ENCODE measurements at regions not wholly inside any gene's neighbourhood (a gene's known extent, or its start where the extent isn't known, plus 50 kb on each side); places are given as distances from the start of the nearest gene placed in this dataset.
"Not testable (repeated sequence)": the region's sequence is repeated elsewhere in the genome, so short reads cannot be mapped to it uniquely, and the experiment has no call there.

DNA sequence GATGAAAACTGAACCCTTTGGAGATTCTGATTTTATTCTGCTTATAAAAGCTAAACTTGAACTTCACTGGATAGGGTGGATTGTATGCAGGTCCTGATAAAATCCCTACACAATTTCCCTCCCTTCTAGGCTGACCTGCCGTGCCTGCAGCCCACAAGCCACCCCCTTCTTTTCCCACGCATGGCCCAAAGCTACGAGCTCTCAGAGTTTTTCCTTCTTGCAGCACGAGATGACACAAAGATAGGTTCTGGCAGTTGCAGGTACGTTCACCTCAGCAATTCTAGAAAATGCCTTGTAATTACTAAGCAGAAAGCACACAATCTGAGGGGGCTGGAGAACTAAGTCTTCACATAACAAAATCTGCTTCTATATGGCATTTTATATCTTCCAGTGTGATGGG lies 110.6 kb upstream of the ATP8B1 start:
- no peak for DNase-seq

DNA sequence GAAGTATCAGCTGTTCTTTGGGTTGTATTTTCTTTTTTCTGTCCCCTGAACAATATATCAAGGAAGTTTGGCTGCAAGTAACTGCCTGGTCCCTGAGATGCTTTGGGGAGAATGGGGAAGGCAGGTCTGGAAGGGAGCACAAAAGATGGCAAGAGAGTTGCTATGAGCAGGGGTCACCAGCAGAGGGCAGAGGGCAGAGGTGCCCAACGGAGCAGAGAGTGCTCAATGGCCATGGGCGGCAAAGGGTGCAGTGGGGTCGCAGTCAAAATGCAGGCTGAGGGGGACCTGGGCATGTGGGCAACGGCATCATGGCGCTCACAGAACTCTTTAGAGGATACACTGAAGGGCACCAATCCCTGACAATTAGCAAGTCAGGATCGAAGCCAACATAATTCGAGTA lies 107.7 kb upstream of the ATP8B1 start:
- DNase-seq, result no peak

DNA sequence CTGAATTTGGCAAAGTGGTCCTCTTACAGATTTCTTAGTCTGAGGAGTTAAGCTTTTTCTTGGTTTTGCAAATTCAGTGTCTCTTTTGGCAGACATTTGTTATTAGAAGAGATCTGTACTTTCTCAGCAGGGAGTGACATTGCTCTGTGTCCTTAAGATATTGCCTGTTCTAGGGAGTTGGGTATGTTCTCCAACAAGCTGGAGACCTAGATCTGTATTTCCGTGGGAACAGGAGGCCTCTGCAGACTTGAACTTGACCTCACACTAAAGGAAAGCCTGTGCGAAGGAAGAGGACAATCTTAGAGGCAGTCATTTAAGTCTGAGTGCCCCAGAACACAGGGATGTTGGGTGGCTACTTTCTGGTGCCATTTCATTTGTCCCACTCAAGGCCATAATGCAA lies 107.0 kb upstream of the ATP8B1 start:
- DNase-seq, result no peak

DNA sequence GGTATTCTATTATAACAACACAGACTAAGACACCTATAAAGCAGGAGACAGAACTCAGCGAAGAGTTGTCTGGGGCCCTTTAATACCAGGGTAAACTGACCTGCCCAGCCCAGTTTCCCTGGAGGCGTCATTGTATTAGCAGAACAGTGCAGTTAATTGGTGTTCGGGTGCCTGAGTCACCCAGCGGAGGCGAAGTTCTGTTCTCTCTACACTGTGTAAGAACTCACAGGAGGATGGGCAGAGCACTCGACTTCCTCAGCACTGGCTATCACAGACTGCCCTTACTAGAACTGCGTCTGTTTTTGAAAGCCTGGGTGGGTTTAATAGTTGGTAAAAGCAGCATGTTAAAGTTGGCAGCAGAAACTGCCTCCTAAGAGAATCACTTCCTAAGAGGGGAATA lies 106.5 kb upstream of the ATP8B1 start:
- no peak for DNase-seq

DNA sequence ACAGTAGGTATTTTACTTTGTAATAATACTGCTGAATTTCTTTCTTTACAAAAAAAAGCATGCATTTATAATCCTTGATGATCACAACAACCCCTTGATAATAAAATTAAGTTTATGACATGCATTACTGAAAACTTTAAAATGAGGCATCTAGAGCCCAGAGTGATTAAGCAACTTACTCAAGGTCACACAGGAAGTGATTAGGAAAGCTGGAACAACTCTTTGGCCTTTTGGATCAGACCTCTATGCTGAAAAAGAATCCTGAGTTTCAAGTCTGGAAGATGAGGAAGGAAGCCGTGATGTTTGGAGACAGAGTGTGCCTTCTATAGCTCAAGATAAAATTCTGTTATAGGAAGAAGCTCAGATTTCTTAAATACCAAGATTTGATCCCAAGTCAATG lies 105.0 kb upstream of the ATP8B1 start:
- DNase-seq, result no peak

DNA sequence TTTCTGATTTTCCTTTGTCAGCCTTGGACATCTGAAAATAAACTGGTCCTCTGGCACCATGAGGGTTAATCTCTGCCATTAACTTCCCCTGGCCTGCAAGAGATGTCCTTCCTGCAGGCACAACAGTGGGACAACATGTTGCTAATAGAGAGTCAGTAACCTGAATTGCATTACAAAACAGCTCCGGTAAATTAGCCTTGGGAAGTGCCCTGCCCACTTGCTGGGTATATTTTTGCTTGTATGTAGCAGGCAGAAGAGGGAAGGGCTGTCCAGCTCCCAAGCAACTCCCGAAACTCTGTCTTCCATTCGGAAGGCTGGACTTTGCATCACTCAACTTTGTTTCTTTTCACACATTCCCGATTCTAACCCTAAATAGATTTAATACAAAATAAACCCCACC lies 104.4 kb upstream of the ATP8B1 start:
- DNase-seq, result no peak

DNA sequence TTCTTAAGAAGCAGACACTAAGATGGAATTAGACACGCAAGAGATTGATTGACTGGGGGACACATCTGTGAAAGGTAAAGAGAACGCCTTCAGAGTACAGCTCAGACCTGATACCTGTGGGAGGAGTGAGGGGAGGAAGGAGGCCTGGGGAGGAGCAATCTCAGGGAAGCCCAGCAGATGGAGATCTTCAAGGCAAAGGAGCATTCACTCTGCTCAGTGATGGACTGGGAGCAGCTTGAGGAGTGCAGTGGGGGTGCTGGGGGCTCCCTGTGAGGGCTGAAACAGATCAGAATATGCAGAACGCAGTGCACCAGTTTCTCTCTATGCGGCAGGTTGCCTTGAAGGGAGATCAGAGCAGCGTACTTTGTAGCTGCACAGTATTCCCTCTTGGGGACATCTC lies 103.7 kb upstream of the ATP8B1 start:
- DNase-seq, result no peak

DNA sequence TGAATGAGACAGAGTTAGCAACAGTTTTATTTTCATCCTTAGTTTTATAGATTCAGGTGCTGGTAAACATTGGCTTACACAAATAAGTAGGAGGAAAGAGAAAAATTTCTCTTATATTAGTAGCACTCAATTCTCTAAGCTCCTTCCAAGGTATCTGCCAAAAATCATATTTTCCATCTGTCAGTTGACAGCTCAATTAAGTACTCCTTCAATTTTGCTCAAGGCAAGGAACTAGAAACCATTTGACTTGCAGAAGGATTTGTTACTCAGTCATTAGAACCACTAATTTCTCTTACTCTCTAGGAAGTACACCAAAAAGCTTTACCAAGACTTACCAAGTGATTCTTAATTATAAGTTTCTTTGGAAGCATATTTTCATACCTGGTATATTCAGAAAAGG lies 101.4 kb upstream of the ATP8B1 start:
- no peak for DNase-seq

DNA sequence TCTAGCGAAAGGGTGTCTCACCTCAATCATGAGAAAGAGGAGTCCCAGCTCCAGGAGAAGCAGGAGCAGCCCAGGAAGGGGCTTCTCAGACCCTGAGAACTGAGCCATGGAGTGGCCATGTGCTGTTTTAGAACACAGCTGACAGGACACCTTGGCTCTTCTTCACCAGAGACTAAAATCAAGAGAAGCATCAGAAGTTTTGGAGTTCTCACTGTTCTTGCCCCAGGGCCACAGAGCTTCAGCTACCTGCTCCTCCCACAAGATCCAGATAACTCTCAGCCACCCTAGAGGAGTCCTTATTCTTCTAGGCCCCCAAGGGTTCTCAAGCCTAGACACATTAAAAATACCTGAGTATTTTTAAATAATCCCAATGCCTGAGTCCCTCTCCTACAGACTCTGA lies 99.6 kb upstream of the ATP8B1 start:
- no peak for DNase-seq

DNA sequence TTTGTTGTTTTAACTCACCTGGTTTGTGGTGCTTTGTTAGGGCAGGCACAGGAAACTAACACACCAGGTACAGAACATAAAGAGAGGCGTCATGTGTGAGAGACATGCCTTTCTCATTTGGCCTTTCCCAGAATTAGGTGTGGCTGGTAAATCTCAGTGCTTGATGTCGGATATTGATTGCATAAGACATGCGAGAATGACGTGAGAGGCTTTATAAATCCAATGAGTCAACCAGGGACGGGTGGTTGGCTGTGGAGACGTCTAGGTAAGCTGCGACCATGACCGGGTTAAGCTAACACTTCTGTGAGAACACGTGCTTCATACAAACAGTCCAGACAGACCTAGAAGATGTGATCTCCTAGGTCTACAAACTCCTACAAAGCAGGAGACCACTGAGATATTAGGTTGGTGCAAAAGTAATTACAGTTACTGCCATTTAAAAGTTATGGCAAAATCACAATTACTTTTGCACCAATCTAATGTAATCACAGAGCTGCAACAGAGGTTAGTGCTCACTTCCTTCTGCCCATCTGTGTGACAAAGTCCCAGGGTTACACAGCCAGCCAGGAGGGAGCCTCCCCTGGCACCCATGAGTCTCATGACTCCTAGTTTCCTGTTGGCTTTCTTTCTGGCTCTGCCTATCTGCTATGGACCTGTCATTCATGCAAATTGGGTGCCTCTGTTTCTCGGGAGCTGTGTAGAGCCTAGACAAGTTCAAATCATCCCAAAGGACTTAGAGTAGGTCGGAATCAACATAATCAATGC lies 98.9 kb upstream of the ATP8B1 start:
- DNase-seq, result no peak

DNA sequence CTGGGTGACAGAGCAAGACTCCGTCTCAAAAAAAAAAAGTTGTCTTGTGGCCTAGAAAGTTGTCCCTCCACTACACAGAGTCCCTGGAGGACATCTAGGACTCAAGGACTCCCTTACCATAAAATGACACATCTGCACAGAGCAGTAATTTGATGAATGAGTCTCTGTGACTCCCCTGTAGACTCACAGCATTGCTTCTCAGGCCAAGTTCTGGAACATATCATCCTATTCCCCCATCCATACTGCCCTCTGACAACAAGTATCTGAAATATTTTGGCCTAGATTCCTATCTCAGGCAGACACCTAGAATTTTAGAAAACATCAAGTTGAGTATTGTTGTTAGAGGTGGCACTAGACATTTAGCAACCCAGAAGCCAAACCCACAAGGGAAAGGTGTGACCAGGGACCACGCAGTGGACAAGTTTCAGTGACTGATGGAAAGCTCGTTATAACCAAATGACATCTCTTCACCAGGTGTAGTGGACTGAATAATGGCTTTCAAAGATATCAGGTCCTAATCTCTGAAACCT lies 97.9 kb upstream of the ATP8B1 start:
- DNase-seq, result no peak

DNA sequence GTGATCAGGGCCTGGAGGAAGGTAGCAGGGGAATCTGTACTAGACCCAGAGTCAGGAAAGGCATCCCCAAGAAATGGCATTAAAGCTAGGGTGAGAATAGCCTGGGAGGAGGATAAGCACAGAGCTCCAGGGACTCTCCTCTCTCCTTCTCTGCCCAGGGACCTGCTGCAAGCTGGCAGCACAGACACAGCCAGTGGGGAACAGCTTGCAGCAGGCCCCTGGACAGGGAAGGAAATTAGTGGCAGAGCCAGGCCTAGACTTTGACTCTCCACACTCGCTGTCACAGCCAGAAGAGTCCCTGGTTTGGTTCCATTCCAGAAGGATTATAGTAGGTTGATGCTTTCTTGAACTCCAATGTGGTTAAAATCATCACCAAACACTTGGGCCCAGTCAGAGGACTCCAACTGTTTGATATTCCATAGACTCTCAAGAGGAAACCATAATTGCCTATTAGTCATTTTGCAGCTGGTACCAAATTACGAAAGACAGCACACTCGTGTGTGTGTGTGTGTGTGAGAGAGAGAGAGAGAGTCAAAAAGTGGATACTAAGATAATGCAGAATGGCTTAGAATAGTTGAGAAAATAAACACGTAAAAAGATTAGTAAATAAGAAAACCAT lies 95.5 kb upstream of the ATP8B1 start:
- no peak for DNase-seq

DNA sequence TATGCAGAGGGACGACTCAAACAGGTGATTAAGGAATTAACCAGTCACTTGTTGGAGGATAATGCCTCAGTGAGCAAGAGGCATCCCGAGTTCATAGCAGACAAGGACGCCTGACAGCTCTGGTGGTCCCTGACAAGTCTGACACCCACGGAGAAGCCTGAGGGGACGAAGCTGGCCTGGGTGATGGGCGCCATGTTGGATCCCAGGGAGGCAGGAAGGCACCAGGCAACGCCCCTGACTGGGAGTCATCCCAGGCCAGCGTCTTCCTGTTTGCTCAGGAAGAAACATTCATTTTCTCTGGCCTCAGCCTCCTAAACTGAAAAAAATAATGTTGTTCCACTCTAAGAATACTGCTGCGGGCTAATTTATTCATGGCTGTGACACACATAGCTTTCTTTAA lies 92.1 kb upstream of the ATP8B1 start:
- no peak for DNase-seq

DNA sequence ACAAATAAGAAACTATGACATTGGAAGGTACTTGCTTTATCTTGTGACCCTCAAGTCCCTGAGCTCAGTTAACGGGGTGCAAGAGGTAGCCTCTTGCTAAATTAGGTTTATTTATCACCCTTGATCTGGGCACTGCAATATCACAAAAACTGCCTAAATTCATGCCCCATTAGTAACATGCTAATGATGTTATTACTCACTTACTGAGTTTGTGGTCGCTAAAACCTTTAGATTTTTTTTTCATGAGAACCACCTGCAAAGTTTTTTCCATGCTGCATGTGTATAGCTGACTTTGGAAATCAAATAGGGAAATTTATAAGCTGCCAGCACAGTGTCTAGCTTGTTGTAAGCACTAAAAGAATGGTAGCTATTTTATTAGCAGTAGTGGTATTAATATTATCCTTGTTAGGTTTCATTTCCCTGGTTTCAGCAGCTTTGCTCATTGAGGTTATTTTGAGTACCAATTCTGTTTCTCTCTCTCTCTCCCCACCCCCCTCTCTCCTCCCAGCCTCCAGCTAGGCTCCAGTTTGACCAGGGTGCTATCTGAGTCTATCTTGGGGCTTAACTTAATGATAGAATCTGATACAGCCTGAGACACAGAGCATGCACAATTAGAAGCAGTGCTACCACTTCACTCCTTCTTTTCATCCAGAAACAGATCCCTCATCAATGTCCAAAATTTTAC lies 88.7 kb upstream of the ATP8B1 start:
- no peak for DNase-seq

DNA sequence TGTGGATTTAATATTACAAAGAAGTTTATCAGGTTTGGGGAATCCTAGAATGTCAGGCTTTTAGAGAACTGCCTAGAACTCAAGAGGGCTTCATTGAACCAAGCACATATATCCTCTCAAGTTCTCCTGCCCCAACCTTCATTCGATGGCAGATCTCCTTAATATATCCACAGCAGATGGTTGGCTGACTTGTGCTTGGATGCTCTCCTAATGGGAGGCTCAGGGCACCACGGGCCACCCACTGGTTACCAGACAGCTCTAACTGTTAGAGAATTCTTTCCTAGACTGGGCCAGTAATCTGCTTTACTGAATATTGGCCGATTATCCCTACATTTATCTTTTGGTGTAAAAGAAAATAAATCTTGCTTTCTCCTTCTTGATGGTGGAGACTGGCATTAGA lies 87.2 kb upstream of the ATP8B1 start:
- DNase-seq, result no peak

DNA sequence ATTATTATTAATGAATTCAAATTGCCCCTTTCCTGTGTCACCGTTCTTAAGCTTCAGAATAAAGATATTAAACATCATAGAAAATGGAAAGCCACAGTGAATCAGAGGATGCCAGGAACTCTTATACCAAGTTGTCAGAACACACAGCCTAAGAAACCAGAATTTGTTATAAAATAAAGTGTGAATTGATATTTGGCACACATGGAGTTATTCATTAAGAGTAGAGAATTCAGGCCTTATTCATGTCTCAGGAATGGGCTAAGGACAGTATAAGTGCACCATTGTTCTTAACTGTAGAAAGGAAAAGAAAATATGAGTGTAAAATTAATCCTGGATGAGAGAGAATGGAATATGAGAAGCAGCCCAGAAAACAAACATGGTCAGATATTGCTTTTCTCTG lies 86.7 kb upstream of the ATP8B1 start:
- no peak for DNase-seq

DNA sequence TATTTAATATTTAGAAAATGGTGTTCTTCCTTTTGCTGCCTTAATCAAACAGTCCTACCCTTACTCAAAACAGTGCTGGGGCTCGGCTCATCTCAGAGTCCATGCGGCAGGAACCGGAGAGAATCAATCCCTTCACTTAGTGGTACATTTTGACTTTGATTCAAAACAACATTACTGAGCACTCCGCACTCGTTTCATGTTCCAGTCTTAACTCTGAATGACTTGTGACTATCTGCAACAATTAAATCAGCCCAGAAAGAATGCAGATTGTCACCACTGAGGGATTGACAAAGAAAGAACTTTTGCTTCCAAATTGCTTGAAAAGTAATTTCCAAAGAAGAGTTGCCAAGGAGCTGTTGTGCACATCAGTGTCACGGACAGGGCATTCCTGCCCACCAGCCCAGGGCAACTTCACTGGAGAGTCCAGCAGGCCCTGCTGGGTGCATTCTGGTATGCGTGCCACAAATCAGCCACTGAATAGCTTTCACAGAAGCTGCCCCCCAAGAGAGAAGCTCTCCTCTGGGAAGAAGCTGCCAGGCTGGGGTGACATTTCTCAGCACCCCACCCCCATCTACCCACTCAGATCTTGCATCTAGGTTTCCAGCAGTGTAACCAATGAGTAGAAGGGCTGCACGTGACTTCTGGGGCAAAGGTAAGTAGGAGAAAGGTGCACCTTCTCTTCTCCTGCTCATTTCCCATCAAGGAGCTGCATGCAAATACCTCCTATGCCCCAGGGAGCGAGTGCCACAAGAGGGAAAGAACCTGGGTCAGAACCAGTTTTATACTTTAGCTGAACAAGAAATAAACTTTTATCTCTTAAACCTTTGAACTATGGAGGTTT lies 84.6 kb upstream of the ATP8B1 start:
- no peak for DNase-seq

DNA sequence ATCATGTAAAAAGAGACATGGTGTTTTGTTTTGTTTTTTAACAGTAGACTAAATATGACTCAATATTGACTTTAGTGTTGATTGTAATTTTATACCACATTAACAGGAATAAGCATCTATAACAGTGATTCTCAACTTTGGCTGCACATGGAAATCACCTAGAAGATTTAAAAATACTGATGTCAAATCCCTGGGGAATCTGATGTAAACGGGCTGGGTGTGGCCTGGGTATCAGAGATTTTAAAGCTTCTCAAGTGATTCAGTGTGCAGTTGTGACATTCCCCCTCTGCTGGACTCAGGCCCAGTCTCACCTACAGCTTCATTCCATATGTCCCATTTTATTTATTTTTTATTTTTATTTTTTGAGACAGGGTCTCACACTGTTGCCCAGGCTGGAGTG lies 82.8 kb upstream of the ATP8B1 start:
- no peak for DNase-seq

DNA sequence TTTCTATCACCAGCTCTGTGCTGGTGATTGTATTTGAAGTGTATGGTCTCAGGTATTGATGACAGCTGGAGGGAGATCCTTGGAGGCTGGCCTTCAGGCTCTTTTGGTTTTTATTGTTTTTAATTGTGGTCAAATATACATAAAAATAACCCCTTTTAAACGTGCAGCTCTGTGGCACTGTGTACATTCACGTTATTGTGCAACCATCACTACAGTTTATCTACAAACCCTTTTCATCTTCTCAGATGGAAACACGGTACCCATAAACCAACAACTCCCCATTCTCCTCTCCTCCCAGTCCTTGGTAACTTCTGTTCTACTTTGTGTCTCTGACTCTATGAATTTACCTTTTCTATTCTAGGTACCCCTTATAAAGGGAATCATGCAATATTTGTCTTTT lies 79.3 kb upstream of the ATP8B1 start:
- DNase-seq, result no peak

DNA sequence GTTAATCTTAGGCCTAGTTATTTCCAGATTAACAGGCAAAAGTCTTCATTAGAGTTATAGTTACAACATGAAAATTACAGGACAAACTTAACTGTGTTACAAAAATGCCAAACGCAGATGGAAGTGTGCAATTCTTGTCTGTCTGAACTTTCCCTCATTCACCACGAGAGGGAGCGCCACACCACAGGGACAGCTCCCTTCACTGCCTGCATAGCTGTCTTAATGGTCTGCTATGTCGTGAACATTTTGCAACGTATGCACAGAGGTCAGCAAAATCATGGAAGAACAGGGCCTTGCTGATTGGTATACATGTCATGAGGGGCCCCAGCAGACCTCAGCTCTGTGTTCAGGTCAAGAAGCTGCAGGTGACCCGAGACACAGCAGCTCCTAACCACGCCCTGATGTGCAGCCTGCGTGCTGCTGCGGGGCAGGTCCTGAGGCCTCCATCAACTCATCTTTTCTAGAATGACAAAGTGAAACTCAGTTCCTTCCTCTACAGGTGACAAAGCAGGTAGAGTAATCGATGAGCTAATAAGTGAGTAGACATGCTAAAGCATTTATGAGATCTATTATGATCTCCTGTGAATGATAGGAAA lies 78.8 kb upstream of the ATP8B1 start:
- DNase-seq, result peak; percentile 54

DNA sequence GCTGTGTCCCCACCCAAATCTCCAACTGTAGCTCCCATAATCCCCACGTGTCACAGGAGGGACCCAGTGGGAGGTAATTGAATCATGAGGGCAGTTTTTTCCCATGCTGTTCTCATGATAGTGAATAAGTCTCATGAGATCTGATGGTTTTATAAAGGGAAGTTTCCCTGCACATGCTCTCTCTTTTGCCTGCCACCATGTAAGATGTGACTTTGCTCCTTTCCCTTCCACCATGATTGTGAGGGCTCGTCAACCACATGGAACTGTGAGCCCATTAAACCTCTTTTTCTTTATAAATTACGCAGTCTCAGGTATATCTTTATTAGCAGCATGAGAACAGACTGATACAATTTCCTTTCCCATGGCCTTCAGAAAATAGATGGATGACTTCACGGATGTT lies 76.8 kb upstream of the ATP8B1 start:
- DNase-seq, result not testable (repeated sequence)

DNA sequence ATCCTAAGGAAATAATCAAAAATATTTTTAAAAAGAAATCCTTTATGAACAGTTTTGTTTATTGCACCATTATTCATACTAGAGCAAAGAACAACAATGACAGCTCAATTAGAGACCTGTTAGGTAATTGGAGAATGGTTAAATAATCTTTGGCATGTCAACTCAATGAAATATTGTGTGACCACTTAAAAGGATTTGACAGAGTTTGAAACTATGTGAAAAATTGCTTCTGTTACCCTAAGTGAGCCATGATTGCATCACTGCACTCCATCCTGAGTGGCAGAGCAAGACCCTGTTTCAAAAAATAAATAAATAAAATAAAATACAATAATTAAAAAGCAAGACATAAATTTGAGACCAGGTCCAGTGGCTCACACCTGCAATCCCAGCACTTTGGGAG lies 66.1 kb upstream of the ATP8B1 start:
- no peak for DNase-seq

DNA sequence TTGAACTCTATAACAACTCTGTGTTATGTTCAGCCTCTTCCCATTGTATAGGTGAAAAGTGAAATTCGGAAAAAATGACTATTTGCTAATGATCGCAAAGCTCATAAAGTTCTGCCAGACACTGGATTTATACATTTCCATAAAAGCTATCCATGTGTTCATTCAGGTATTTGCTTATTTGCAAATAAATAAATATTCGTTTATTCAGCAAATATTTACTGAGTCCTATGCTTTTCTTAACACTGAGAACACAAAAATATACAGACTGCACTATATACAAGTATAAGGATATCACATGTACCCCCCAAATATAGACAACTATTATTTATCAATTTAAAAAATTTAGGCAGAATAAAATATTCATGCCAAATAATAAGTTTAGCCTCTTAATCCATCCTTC lies 63.2 kb upstream of the ATP8B1 start:
- DNase-seq, result no peak

All from CD4-positive, alpha-beta T cell treated with Interleukin-15 for 1 hour (primary cell).